A673 (cell line): ENCODE measurements at regions not wholly inside any gene's neighbourhood (a gene's known extent, or its start where the extent isn't known, plus 50 kb on each side); places are given as distances from the start of the nearest gene placed in this dataset.

Experiments
- EZH2 ChIP-seq: fragments of 200-600 bp; sonication (generic); IDR thresholded peaks from 2 replicates; pipeline ENCODE4 v1.6.1; 2017; ENCODE audit warnings: borderline replicate concordance, low read depth, mild to moderate bottlenecking, mixed read lengths, antibody characterized with exemption, low read length; ENCODE audit not compliant: poor library complexity, severe bottlenecking
- TF ChIP-seq, protein P1 (sequence below): fragments of 300-800, 200-600 bp; sonication (generic); conservative IDR thresholded peaks from 2 replicates; pipeline ENCODE4 v1.5.1; 2017; ENCODE audit warnings: low read depth, mild to moderate bottlenecking, antibody characterized with exemption, low read length, moderate library complexity, mixed read lengths

- TF ChIP-seq, protein P1, sequence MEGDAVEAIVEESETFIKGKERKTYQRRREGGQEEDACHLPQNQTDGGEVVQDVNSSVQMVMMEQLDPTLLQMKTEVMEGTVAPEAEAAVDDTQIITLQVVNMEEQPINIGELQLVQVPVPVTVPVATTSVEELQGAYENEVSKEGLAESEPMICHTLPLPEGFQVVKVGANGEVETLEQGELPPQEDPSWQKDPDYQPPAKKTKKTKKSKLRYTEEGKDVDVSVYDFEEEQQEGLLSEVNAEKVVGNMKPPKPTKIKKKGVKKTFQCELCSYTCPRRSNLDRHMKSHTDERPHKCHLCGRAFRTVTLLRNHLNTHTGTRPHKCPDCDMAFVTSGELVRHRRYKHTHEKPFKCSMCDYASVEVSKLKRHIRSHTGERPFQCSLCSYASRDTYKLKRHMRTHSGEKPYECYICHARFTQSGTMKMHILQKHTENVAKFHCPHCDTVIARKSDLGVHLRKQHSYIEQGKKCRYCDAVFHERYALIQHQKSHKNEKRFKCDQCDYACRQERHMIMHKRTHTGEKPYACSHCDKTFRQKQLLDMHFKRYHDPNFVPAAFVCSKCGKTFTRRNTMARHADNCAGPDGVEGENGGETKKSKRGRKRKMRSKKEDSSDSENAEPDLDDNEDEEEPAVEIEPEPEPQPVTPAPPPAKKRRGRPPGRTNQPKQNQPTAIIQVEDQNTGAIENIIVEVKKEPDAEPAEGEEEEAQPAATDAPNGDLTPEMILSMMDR, result no peak
- TF ChIP-seq EZH2, result no peak
Measured at GRCh38 chr1:238384381-238384780, 493.7 kb upstream of the ZP4 start.
